K562 (cell line): ENCODE measurements at regions not wholly inside any gene's neighbourhood (a gene's known extent, or its start where the extent isn't known, plus 50 kb on each side); places are given as distances from the start of the nearest gene placed in this dataset.

Experiments used
- ATAC-seq: fragments of 200-7000 bp; cut with Tn5 transposase; 3 replicates; pipeline ENCODE4 v1.9.1; 2020; ENCODE audit warnings: moderate library complexity
- BruUV-seq: library from RNA; stranded (reverse); fragments of 400-500 nt; replicated peaks from 2 replicates; lab custom pipeline; 2021; lab: Mats Ljungman, UMichigan
- CTCF ChIA-PET: fragments of 300-600 bp; formaldehyde crosslinking; extraction: SDS; loops from one replicate; lab custom pipeline; 2021; ENCODE audit warnings: low intra/inter-chr PET ratio; lab: Yijun Ruan, JAX
- POLR2A ChIA-PET: fragments of 300-600, 350-650 bp; sonication (Branson Sonifier 250); formaldehyde crosslinking; extraction: SDS; loops from one replicate; lab custom pipeline; 2021; ENCODE audit warnings: antibody characterized with exemption, inconsistent platforms; lab: Yijun Ruan, JAX
- DNase-seq, 4 experiments: peaks; one replicate each; pipeline versions ENCODE4 v3.0.0 to v3.0.0-alpha.2; 2011 to 2018; ENCODE audit warnings: low spot score in 3 of 4, mixed read lengths in 3 of 4; ENCODE audit errors: extremely low read depth in 1 of 4
- FAIRE-seq: peaks from 2 replicates; lab custom pipeline; 2011; peaks lifted over from hg19 to GRCh38; lab: Jason Lieb, UNC
- H2AFZ ChIP-seq: 2 replicates; pipeline ENCODE4 v1.6.0; 2011; ENCODE audit warnings: low read depth, low read length, control low read depth, inconsistent platforms
- H3K27ac ChIP-seq: fragments of 200-600 bp; 3 replicates; pipeline ENCODE4 v1.8.0; 2011; ENCODE audit warnings: low read depth, mild to moderate bottlenecking, control low read depth, inconsistent platforms, low read length, moderate library complexity, mixed read lengths; ENCODE audit errors: extremely low read depth
- H3K27me3 ChIP-seq, 2 experiments: fragments of 300-600 bp in 1 of 2; 2 replicates in 1 of 2; 3 replicates in 1 of 2; pipeline versions ENCODE4 v1.6.0 to v1.8.0; 2011; ENCODE audit warnings: inconsistent platforms in 2 of 2, low read length in 2 of 2, mild to moderate bottlenecking in 1 of 2, mixed read lengths in 1 of 2, moderate library complexity in 1 of 2; ENCODE audit not compliant: control insufficient read depth in 2 of 2, insufficient read depth in 2 of 2
- H3K36me3 ChIP-seq: fragments of 300-600 bp; 3 replicates; pipeline ENCODE4 v1.8.0; 2011; ENCODE audit warnings: mild to moderate bottlenecking, low read length, inconsistent platforms; ENCODE audit not compliant: control insufficient read depth, insufficient read depth
- H3K4me1 ChIP-seq, 2 experiments: fragments of 200-600 bp in 1 of 2; replicated peaks in 1 of 2; 2 replicates in 1 of 2; 3 replicates in 1 of 2; pipeline versions ENCODE4 v1.5.1 to v1.8.0; 2011; ENCODE audit warnings: inconsistent platforms in 2 of 2, low read length in 2 of 2, mild to moderate bottlenecking in 1 of 2, mixed read lengths in 1 of 2, moderate library complexity in 1 of 2; ENCODE audit not compliant: control insufficient read depth in 2 of 2, insufficient read depth in 2 of 2
- H3K4me2 ChIP-seq: 2 replicates; pipeline ENCODE4 v1.6.1; 2011; ENCODE audit warnings: low read length, control low read depth, inconsistent platforms, mixed read lengths; ENCODE audit not compliant: insufficient read depth
- H3K4me3 ChIP-seq: fragments of 200-600 bp; sonication (generic), shearing (Covaris generic); 2 replicates; pipeline ENCODE4 v1.5.1; 2016; ENCODE audit warnings: control low read depth, inconsistent platforms
- H3K79me2 ChIP-seq: fragments of 200-600 bp; 3 replicates; pipeline ENCODE4 v1.8.0; 2011; ENCODE audit warnings: low read length, inconsistent platforms; ENCODE audit not compliant: control insufficient read depth, insufficient read depth
- H3K9ac ChIP-seq, 2 experiments: 2 replicates each; pipeline versions ENCODE4 v1.6.0 to v1.6.1; 2011; ENCODE audit warnings: low read depth in 2 of 2, low read length in 2 of 2, control low read depth in 1 of 2, inconsistent platforms in 1 of 2, mild to moderate bottlenecking in 1 of 2, mixed read lengths in 1 of 2; ENCODE audit not compliant: insufficient read depth in 1 of 2
- H3K9me1 ChIP-seq: one replicate; pipeline ENCODE4 v1.6.0; 2011; ENCODE audit warnings: inconsistent platforms, mild to moderate bottlenecking, low read length, moderate library complexity; ENCODE audit not compliant: control insufficient read depth, insufficient read depth
- H3K9me3 ChIP-seq: replicated peaks from 2 replicates; pipeline ENCODE4 v1.5.1; 2011; ENCODE audit warnings: low read depth, low read length, inconsistent platforms; ENCODE audit not compliant: control insufficient read depth, insufficient read depth
- H4K20me1 ChIP-seq: replicated peaks from 2 replicates; pipeline ENCODE4 v1.6.1; 2011; ENCODE audit warnings: low read length, inconsistent platforms, mixed read lengths; ENCODE audit not compliant: control insufficient read depth, insufficient read depth
- CEBPG ChIP-seq, 3 experiments: fragments of 200-800 bp in 1 of 3; sonication (Bioruptor generic) in 1 of 3; sonication (generic) in 1 of 3; formaldehyde crosslinking in 1 of 3; IDR thresholded peaks in 2 of 3; conservative IDR thresholded peaks in 1 of 3; 2 replicates each; pipeline versions ENCODE4 v1.6.1 to v1.8.0; 2016 to 2022; ENCODE audit warnings: missing compliant biosample characterization in 2 of 3, missing genetic modification characterization in 2 of 3, mild to moderate bottlenecking in 1 of 3, missing genetic modification reagents in 1 of 3
- HES1 ChIP-seq: fragments of 450-650 bp; IDR thresholded peaks from 2 replicates; pipeline ENCODE4 v1.6.1; 2016; ENCODE audit warnings: low read depth, mild to moderate bottlenecking, moderate library complexity
- PHB2 ChIP-seq: fragments of 450-650 bp; IDR thresholded peaks from 2 replicates; pipeline ENCODE4 v1.6.1; 2017; ENCODE audit warnings: low read depth
- SMAD4 ChIP-seq: fragments of 250-450 bp; sonication (Bioruptor Pico); conservative IDR thresholded peaks from 2 replicates; pipeline ENCODE4 v1.8.0; 2021; ENCODE audit warnings: inconsistent platforms, mild to moderate bottlenecking, moderate library complexity
- ZBTB33 ChIP-seq: sonication (generic); formaldehyde crosslinking; IDR thresholded peaks from 2 replicates; pipeline ENCODE4 v1.8.1; 2023; ENCODE audit warnings: mild to moderate bottlenecking, missing genetic modification reagents
- WGBS: fragments of 100-300 bp; shearing (Covaris generic); methylation state at CpG from one replicate; pipeline ENCODE4 v1.1.6; 2016; ENCODE audit warnings: low coverage, mixed read lengths; ENCODE audit not compliant: insufficient coverage; ENCODE audit errors: missing lambda C conversion rate; 5-methylcytosine and 5-hydroxymethylcytosine counted together
- in situ Hi-C: fragments of 300-500 bp; cut with MboI; formaldehyde crosslinking; loops from 4 replicates; pipeline ENCODE4 v1.15.0; 2018; ENCODE audit warnings: inconsistent platforms, mixed read lengths
- intact Hi-C: fragments of 100-400 bp; cut with micrococcal nuclease; formaldehyde crosslinking; loops from 2 replicates; pipeline ENCODE4 v1.14.2; 2022

- no peak for TF ChIP-seq CEBPG (CRISPR knock-in tag; IDR thresholded peaks at IDR 0.05)
- TF ChIP-seq CEBPG (tag; conservative IDR thresholded peaks at IDR 0.05 in 1 of 2, IDR thresholded peaks at IDR 0.05 in 1 of 2): no peak
- no peak for TF ChIP-seq ZBTB33 (CRISPR knock-in tag)
- TF ChIP-seq HES1: no peak
- no peak for TF ChIP-seq PHB2
- no peak for TF ChIP-seq SMAD4 (CRISPR knock-in tag)
- TF ChIP-seq, all 486 proteins: peak for 0
- POLR2A ChIA-PET: no interaction called here
- ATAC-seq: no peak
Measured at GRCh38 chr6:92507552-92507951, 911.8 kb downstream of the EPHA7 start.

More at GRCh38 chr6:92507552-92507951, 911.8 kb downstream of the EPHA7 start:
- Histone ChIP-seq H3K4me3 (no peak overlapping the region), H3K27ac (no peak overlapping the region), H4K20me1 (no peaks in the 10 kb centered on the region), H3K36me3 (no peaks in the 10 kb centered on the region), H3K79me2 (no peaks in the 10 kb centered on the region), H3K4me2 (no peak overlapping the region), H3K9ac (no peak overlapping the region), H2AFZ (no peak overlapping the region), H3K9me3 (no peaks in the 10 kb centered on the region), H3K27me3 (no peaks in the 10 kb centered on the region), H3K4me1 (no peaks in the 10 kb centered on the region), H3K9me1 (no peaks in the 10 kb centered on the region)
- CTCF ChIA-PET: no interaction called here
- 0% methylated on average over 3 of the region's 3 CpGs for WGBS
- DNase-seq (no peak), FAIRE-seq (no peak)
- intact Hi-C loops (no loop called here), in situ Hi-C loops (no loop called here)
- BruUV-seq: no TSS peak
